ENCODE measurements at regions not wholly inside any gene's neighbourhood (a gene's known extent, or its start where the extent isn't known, plus 50 kb on each side); places are given as distances from the start of the nearest gene placed in this dataset.

GRCh38 chr4:4671774-4672349, 130.0 kb upstream of the STX18 start:
- DNase-seq (no peak), ATAC-seq (replicated peaks in 1 of 4) (no peak)
- Mint-ChIP-seq H3K4me3 (no peak overlapping the region), H3K4me1 (peaks cover 0 to 1% (median 0%) of the 10 kb centered on the region in 3 donors), H3K27me3 (no peaks in the 10 kb centered on the region), H3K27ac (no peak overlapping the region), H3K36me3 (peaks cover 21% of the 10 kb centered on the region), H3K9me3 (no peaks in the 10 kb centered on the region)
- ChIA-PET POLR2A (no interaction called here), CTCF (no interaction called here)
- H3K9me3 ChIP-seq = no peaks in the 10 kb centered on the region
- WGBS (ENCODE audit: insufficient coverage) = 67% methylated on average over 3 of the region's 5 CpGs
- H3K4me3 ChIP-seq (ENCODE audit: control insufficient read depth in 1 of 2, extremely low read depth in 1 of 2, low read length in 1 of 2) = no peak overlapping the region
- H3K36me3 ChIP-seq (ENCODE audit: control insufficient read depth in 2 of 2, extremely low read depth in 1 of 2, insufficient read depth in 1 of 2, low read length in 1 of 2) = peaks cover 0 to 6% of the 10 kb centered on the region in 2 donors
- H3K27me3 ChIP-seq (replicated peaks in 1 of 2; ENCODE audit: control insufficient read depth in 2 of 2, extremely low read depth in 1 of 2, insufficient read depth in 2 of 2, low read length in 1 of 2) = no peaks in the 10 kb centered on the region
- H3K4me1 ChIP-seq (ENCODE audit: control insufficient read depth in 1 of 2, extremely low read depth in 1 of 2, insufficient read depth in 2 of 2, low read length in 2 of 2) = no peaks in the 10 kb centered on the region
- no peak overlapping the region for H3K27ac ChIP-seq (ENCODE audit: low read length)

- CTCF ChIA-PET = no interaction called here
- H3K4me3 Mint-ChIP-seq = no peak overlapping the region
- H3K36me3 Mint-ChIP-seq = peaks cover 24% of the 10 kb centered on the region
Measured at GRCh38 chr4:4670869-4671268, 129.0 kb upstream of the STX18 start.

GRCh38 chr4:4668355-4669210, 126.7 kb upstream of the STX18 start:
- H3K4me1 Mint-ChIP-seq = peaks cover 0 to 1% (median 0%) of the 10 kb centered on the region in 3 donors
- H3K9me3 ChIP-seq = no peaks in the 10 kb centered on the region
- H3K36me3 ChIP-seq (ENCODE audit: control insufficient read depth in 2 of 2, extremely low read depth in 1 of 2, insufficient read depth in 1 of 2, low read length in 1 of 2) = peaks cover 0 to 6% of the 10 kb centered on the region in 2 donors
- H3K9me3 Mint-ChIP-seq = no peaks in the 10 kb centered on the region
- no peaks in the 10 kb centered on the region for H3K27me3 ChIP-seq (replicated peaks in 1 of 2; ENCODE audit: control insufficient read depth in 2 of 2, extremely low read depth in 1 of 2, insufficient read depth in 2 of 2, low read length in 1 of 2)
- H3K27me3 Mint-ChIP-seq = no peaks in the 10 kb centered on the region
- H3K27ac Mint-ChIP-seq = no peak overlapping the region
- ChIA-PET POLR2A (no interaction called here), CTCF (no interaction called here)
- no peak overlapping the region for H3K4me3 Mint-ChIP-seq
- H3K36me3 Mint-ChIP-seq = peaks cover 28% of the 10 kb centered on the region
- H3K4me1 ChIP-seq (ENCODE audit: control insufficient read depth in 1 of 2, extremely low read depth in 1 of 2, insufficient read depth in 2 of 2, low read length in 2 of 2) = no peaks in the 10 kb centered on the region
- H3K4me3 ChIP-seq (ENCODE audit: control insufficient read depth in 1 of 2, extremely low read depth in 1 of 2, low read length in 1 of 2) = no peak overlapping the region
- H3K27ac ChIP-seq (ENCODE audit: low read length) = no peak overlapping the region
- no peak for DNase-seq
- 33% methylated on average over 2 of the region's 15 CpGs for WGBS (ENCODE audit: insufficient coverage)
- ATAC-seq (replicated peaks in 1 of 4) = no peak

More at GRCh38 chr4:4670869-4671268, 129.0 kb upstream of the STX18 start:
- ATAC-seq (replicated peaks in 1 of 4) (no peak), DNase-seq (no peak)
- WGBS (ENCODE audit: insufficient coverage) = 75% methylated on average over 4 of the region's 5 CpGs
- Mint-ChIP-seq H3K27me3 (no peaks in the 10 kb centered on the region), H3K27ac (no peak overlapping the region), H3K4me1 (peaks cover 0 to 1% (median 0%) of the 10 kb centered on the region in 3 donors), H3K9me3 (no peaks in the 10 kb centered on the region)
- POLR2A ChIA-PET = no interaction called here
- Histone ChIP-seq H3K27me3 (replicated peaks in 1 of 2; ENCODE audit: control insufficient read depth in 2 of 2, extremely low read depth in 1 of 2, insufficient read depth in 2 of 2, low read length in 1 of 2) (no peaks in the 10 kb centered on the region), H3K27ac (ENCODE audit: low read length) (no peak overlapping the region), H3K36me3 (ENCODE audit: control insufficient read depth in 2 of 2, extremely low read depth in 1 of 2, insufficient read depth in 1 of 2, low read length in 1 of 2) (peaks cover 0 to 6% of the 10 kb centered on the region in 2 donors), H3K9me3 (no peaks in the 10 kb centered on the region), H3K4me1 (ENCODE audit: control insufficient read depth in 1 of 2, extremely low read depth in 1 of 2, insufficient read depth in 2 of 2, low read length in 2 of 2) (no peaks in the 10 kb centered on the region), H3K4me3 (ENCODE audit: control insufficient read depth in 1 of 2, extremely low read depth in 1 of 2, low read length in 1 of 2) (no peak overlapping the region)

GRCh38 chr4:4667622-4668081, 125.8 kb upstream of the STX18 start:
- peaks cover 23% of the 10 kb centered on the region for H3K36me3 Mint-ChIP-seq
- Histone ChIP-seq H3K9me3 (no peaks in the 10 kb centered on the region), H3K27ac (ENCODE audit: low read length) (no peak overlapping the region), H3K27me3 (replicated peaks in 1 of 2; ENCODE audit: control insufficient read depth in 2 of 2, extremely low read depth in 1 of 2, insufficient read depth in 2 of 2, low read length in 1 of 2) (no peaks in the 10 kb centered on the region), H3K36me3 (ENCODE audit: control insufficient read depth in 2 of 2, extremely low read depth in 1 of 2, insufficient read depth in 1 of 2, low read length in 1 of 2) (peaks cover 0 to 6% of the 10 kb centered on the region in 2 donors), H3K4me3 (ENCODE audit: control insufficient read depth in 1 of 2, extremely low read depth in 1 of 2, low read length in 1 of 2) (no peak overlapping the region), H3K4me1 (ENCODE audit: control insufficient read depth in 1 of 2, extremely low read depth in 1 of 2, insufficient read depth in 2 of 2, low read length in 2 of 2) (no peaks in the 10 kb centered on the region)
- H3K4me1 Mint-ChIP-seq = peaks cover 0 to 1% (median 0%) of the 10 kb centered on the region in 3 donors
- no peak overlapping the region for H3K4me3 Mint-ChIP-seq
- no peak overlapping the region for H3K27ac Mint-ChIP-seq
- CTCF ChIA-PET = interaction anchor here in 1 of 2 donors (0.6 kb wide), 1 partner anchor 1665 kb away, joined by 3 read pairs; no protein-coding TSS in a partner anchor
- WGBS (ENCODE audit: insufficient coverage) = 98% methylated on average over 7 of the region's 14 CpGs
- H3K27me3 Mint-ChIP-seq = no peaks in the 10 kb centered on the region
- no peaks in the 10 kb centered on the region for H3K9me3 Mint-ChIP-seq
- no peak for DNase-seq
- POLR2A ChIA-PET = no interaction called here
- no peak for ATAC-seq (replicated peaks in 1 of 4)

GRCh38 chr4:4666693-4667621, 125.1 kb upstream of the STX18 start:
- DNase-seq (no peak), ATAC-seq (replicated peaks in 1 of 4) (no peak)
- H3K27ac ChIP-seq (ENCODE audit: low read length) = no peak overlapping the region
- no peak overlapping the region for H3K4me3 Mint-ChIP-seq
- 91% methylated on average over 5 of the region's 14 CpGs for WGBS (ENCODE audit: insufficient coverage)
- H3K36me3 ChIP-seq (ENCODE audit: control insufficient read depth in 2 of 2, extremely low read depth in 1 of 2, insufficient read depth in 1 of 2, low read length in 1 of 2) = peaks cover 0 to 6% of the 10 kb centered on the region in 2 donors
- H3K9me3 Mint-ChIP-seq = no peaks in the 10 kb centered on the region
- no peaks in the 10 kb centered on the region for H3K4me1 ChIP-seq (ENCODE audit: control insufficient read depth in 1 of 2, extremely low read depth in 1 of 2, insufficient read depth in 2 of 2, low read length in 2 of 2)
- no peaks in the 10 kb centered on the region for H3K27me3 ChIP-seq (replicated peaks in 1 of 2; ENCODE audit: control insufficient read depth in 2 of 2, extremely low read depth in 1 of 2, insufficient read depth in 2 of 2, low read length in 1 of 2)
- no peak overlapping the region for H3K4me3 ChIP-seq (ENCODE audit: control insufficient read depth in 1 of 2, extremely low read depth in 1 of 2, low read length in 1 of 2)
- no peaks in the 10 kb centered on the region for H3K27me3 Mint-ChIP-seq
- H3K9me3 ChIP-seq = no peaks in the 10 kb centered on the region
- H3K36me3 Mint-ChIP-seq = peaks cover 28% of the 10 kb centered on the region
- POLR2A ChIA-PET = no interaction called here
- no peak overlapping the region for H3K27ac Mint-ChIP-seq
- CTCF ChIA-PET = interaction anchor here in 1 of 2 donors (0.6 kb wide), 1 partner anchor 1665 kb away, joined by 3 read pairs; no protein-coding TSS in a partner anchor
- H3K4me1 Mint-ChIP-seq = peaks cover 0 to 1% (median 0%) of the 10 kb centered on the region in 3 donors

GRCh38 chr4:4666187-4666586, 124.3 kb upstream of the STX18 start:
- WGBS (ENCODE audit: insufficient coverage) = 88% methylated on average over 4 of the region's 7 CpGs
- no peak for ATAC-seq (replicated peaks in 1 of 4)

More at GRCh38 chr4:4666187-4666586, 124.3 kb upstream of the STX18 start:
- no peak overlapping the region for H3K27ac Mint-ChIP-seq
- no peak for DNase-seq
- H3K4me1 Mint-ChIP-seq = peaks cover 0 to 1% (median 0%) of the 10 kb centered on the region in 3 donors
- Histone ChIP-seq H3K4me1 (ENCODE audit: control insufficient read depth in 1 of 2, extremely low read depth in 1 of 2, insufficient read depth in 2 of 2, low read length in 2 of 2) (no peaks in the 10 kb centered on the region), H3K36me3 (ENCODE audit: control insufficient read depth in 2 of 2, extremely low read depth in 1 of 2, insufficient read depth in 1 of 2, low read length in 1 of 2) (peaks cover 0 to 2% of the 10 kb centered on the region in 2 donors), H3K27ac (ENCODE audit: low read length) (no peak overlapping the region), H3K9me3 (no peaks in the 10 kb centered on the region), H3K27me3 (replicated peaks in 1 of 2; ENCODE audit: control insufficient read depth in 2 of 2, extremely low read depth in 1 of 2, insufficient read depth in 2 of 2, low read length in 1 of 2) (no peaks in the 10 kb centered on the region), H3K4me3 (ENCODE audit: control insufficient read depth in 1 of 2, extremely low read depth in 1 of 2, low read length in 1 of 2) (no peak overlapping the region)
- peaks cover 28% of the 10 kb centered on the region for H3K36me3 Mint-ChIP-seq
- H3K4me3 Mint-ChIP-seq = no peak overlapping the region
- H3K9me3 Mint-ChIP-seq = no peaks in the 10 kb centered on the region
- H3K27me3 Mint-ChIP-seq = no peaks in the 10 kb centered on the region
- ChIA-PET CTCF (no interaction called here), POLR2A (no interaction called here)
